Common myeloid progenitor, CD34-positive (primary cell): ENCODE measurements at regions not wholly inside any gene's neighbourhood (a gene's known extent, or its start where the extent isn't known, plus 50 kb on each side); places are given as distances from the start of the nearest gene placed in this dataset.

ENCODE experiments used
- CTCF ChIA-PET: fragments of 350-600 bp; sonication (Branson Sonifier 250); formaldehyde crosslinking; loops from one replicate; lab custom pipeline; 2021; ENCODE audit warnings: antibody characterized with exemption; lab: Charles Lee
- POLR2A ChIA-PET: fragments of 350-600 bp; sonication (Branson Sonifier 250); formaldehyde crosslinking; loops from one replicate; lab custom pipeline; 2021; ENCODE audit warnings: antibody characterized with exemption; lab: Charles Lee
- DNase-seq, 3 donors: peaks; one replicate each; pipeline versions ENCODE4 v3.0.0 to v3.0.0-alpha.2; 2013
- H3K27ac ChIP-seq, 2 experiments: 1 replicate in 1 of 2; 2 replicates in 1 of 2; pipeline ENCODE4 v1.7.0; 2013; ENCODE audit warnings: inconsistent platforms in 2 of 2, low read length in 2 of 2, mild to moderate bottlenecking in 2 of 2, low read depth in 1 of 2, moderate library complexity in 1 of 2; ENCODE audit not compliant: severe bottlenecking in 2 of 2, insufficient read depth in 1 of 2, poor library complexity in 1 of 2
- H3K27me3 ChIP-seq, 5 experiments: replicated peaks in 2 of 5; 1 replicate in 3 of 5; 2 replicates in 2 of 5; pipeline versions ENCODE4 v1.6.1 to v1.7.0; 2013; ENCODE audit warnings: low read length in 4 of 5, mild to moderate bottlenecking in 2 of 5, moderate library complexity in 2 of 5, inconsistent platforms in 1 of 5; ENCODE audit not compliant: insufficient read depth in 5 of 5, control insufficient read depth in 4 of 5
- H3K36me3 ChIP-seq, 4 experiments: 1 replicate in 2 of 4; 2 replicates in 2 of 4; pipeline versions ENCODE4 v1.6.1 to v1.7.0; 2013; ENCODE audit warnings: low read length in 3 of 4, control low read depth in 1 of 4, mild to moderate bottlenecking in 1 of 4; ENCODE audit not compliant: control insufficient read depth in 4 of 4, insufficient read depth in 4 of 4
- H3K4me1 ChIP-seq, 4 experiments: 1 replicate in 3 of 4; 2 replicates in 1 of 4; pipeline versions ENCODE4 v1.6.1 to v1.7.1; 2013; ENCODE audit warnings: low read length in 3 of 4, mild to moderate bottlenecking in 3 of 4, control low read depth in 1 of 4, inconsistent platforms in 1 of 4, moderate library complexity in 1 of 4; ENCODE audit not compliant: control insufficient read depth in 4 of 4, insufficient read depth in 4 of 4; ENCODE audit errors: control extremely low read depth in 1 of 4
- H3K4me3 ChIP-seq, 7 experiments: 1 replicate in 4 of 7; 2 replicates in 3 of 7; pipeline versions ENCODE4 v1.5.1 to v1.7.0; 2013; ENCODE audit warnings: mild to moderate bottlenecking in 7 of 7, low read length in 6 of 7, moderate library complexity in 6 of 7, inconsistent platforms in 2 of 7, low read depth in 2 of 7, control low read depth in 1 of 7; ENCODE audit not compliant: insufficient read depth in 4 of 7, control insufficient read depth in 1 of 7; ENCODE audit errors: extremely low read depth in 1 of 7
- H3K9me3 ChIP-seq, 5 experiments: 1 replicate in 4 of 5; 2 replicates in 1 of 5; pipeline versions ENCODE4 v1.6.1 to v1.7.1; 2013; ENCODE audit warnings: low read length in 4 of 5, mild to moderate bottlenecking in 2 of 5, inconsistent platforms in 1 of 5, low read depth in 1 of 5, moderate library complexity in 1 of 5; ENCODE audit not compliant: control insufficient read depth in 4 of 5, insufficient read depth in 2 of 5; ENCODE audit errors: control extremely low read depth in 1 of 5
- WGBS: methylation state at CpG from one replicate; pipeline ENCODE4 v1.1.5; 2013; ENCODE audit not compliant: insufficient coverage; 5-methylcytosine and 5-hydroxymethylcytosine counted together

DNA sequence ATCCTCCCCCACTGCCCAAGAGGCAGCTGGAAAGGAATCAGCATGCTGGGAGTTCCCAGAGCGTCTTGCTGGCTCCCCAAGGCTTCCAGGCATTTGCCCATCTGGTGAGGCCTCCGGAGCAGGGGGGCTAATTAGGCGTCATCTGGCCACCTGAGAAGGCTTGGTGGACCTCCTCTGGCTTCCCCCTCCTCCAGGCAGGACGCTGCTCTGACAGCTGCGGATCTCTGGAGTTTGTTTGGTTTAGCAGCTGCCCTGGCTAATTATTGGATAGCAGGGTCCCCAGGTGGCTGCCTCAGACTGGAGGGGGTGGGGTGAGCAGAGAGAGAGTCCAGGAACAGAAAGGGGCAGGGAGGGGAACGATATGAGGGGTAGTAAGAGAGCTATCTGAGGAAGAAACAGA, 425.2 kb upstream of the MEX3C start:
- POLR2A ChIA-PET = interaction anchor here (0.5 kb wide), 1 partner anchor 1918 kb away, joined by 3 read pairs; no protein-coding TSS in a partner anchor
- no peaks in the 10 kb centered on the region for H3K4me1 ChIP-seq
- CTCF ChIA-PET = interaction anchor here (1.5 kb wide), 1 partner anchor 16 kb away, joined by 3 read pairs; no protein-coding TSS in a partner anchor
- no peaks in the 10 kb centered on the region for H3K36me3 ChIP-seq
- H3K27ac ChIP-seq = no peak overlapping the region
- peaks cover 2 to 23% (median 6%) of the 10 kb centered on the region in 5 experiments for H3K27me3 ChIP-seq
- no peak overlapping the region for H3K4me3 ChIP-seq
- H3K9me3 ChIP-seq = no peaks in the 10 kb centered on the region
- DNase-seq = no peak
- 40% methylated on average over 3 of the region's 6 CpGs for WGBS

GRCh38 chr18:51623653-51624052, 426.2 kb upstream of the MEX3C start:
- no peak overlapping the region for H3K4me3 ChIP-seq
- no peaks in the 10 kb centered on the region for H3K9me3 ChIP-seq
- H3K36me3 ChIP-seq = no peaks in the 10 kb centered on the region
- H3K27ac ChIP-seq = no peak overlapping the region
- ChIA-PET CTCF (interaction anchor here (1.5 kb wide), 1 partner anchor 15 kb away, joined by 3 read pairs; no protein-coding TSS in a partner anchor), POLR2A (interaction anchor here (0.7 kb wide), 1 partner anchor 176 kb away, joined by 3 read pairs; no protein-coding TSS in a partner anchor)
- H3K27me3 ChIP-seq = peaks cover 2 to 23% (median 6%) of the 10 kb centered on the region in 5 experiments
- DNase-seq = no peak
- no CpG with 5 or more reads among the region's 1 CpG for WGBS
- no peaks in the 10 kb centered on the region for H3K4me1 ChIP-seq

DNA sequence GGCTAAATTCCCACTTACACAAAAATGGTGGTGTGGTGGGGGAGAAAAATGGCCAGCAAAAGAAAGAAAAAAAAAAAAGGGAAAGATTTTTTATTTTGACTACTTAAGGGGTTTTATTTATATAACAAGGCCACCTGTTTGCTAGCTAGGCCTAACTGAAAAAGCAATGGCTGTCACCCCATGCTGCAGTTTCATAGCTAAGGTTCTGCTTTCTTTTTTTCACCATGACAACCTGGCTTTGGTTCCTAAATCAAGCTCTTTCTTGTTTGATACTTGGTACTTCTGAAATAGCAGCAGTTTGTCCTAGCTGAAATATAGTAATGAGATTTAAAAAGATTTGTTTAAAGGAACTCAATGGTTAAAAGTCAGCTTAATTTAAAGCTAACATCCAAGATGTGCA, 433.2 kb upstream of the MEX3C start:
- Histone ChIP-seq H3K36me3 (no peaks in the 10 kb centered on the region), H3K27me3 (no peaks in the 10 kb centered on the region), H3K4me1 (no peaks in the 10 kb centered on the region), H3K27ac (no peak overlapping the region), H3K9me3 (peaks cover 0 to 14% (median 1%) of the 10 kb centered on the region in 5 experiments), H3K4me3 (no peak overlapping the region)
- ChIA-PET POLR2A (no interaction called here), CTCF (interaction anchor here (0.6 to 1.1 kb wide), 2 partner anchors 12 to 808 kb away, joined by 3 read pairs; no protein-coding TSS in a partner anchor)
- no peak for DNase-seq

DNA sequence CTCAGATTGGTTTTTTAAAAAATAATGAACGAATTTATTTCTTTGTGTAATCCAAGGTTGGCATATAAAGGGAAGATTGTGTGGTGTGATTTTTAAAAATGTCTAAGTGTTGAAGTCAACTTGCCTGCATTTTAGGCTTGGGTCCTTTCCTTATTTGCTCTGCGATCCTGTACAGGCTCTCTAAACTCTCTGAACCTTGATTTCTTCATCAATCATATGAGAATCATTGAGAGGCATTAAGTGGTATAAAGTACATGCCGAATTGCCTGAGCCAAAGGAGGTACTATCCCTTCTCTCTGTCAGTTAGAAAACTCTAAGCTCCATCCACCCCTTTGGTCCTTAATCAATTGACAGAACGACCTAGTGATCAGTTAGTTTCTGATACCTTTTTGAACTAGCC, 440.4 kb upstream of the MEX3C start:
- H3K9me3 ChIP-seq = peaks cover 0 to 14% (median 1%) of the 10 kb centered on the region in 5 experiments
- ChIA-PET POLR2A (no interaction called here), CTCF (interaction anchor here (1.2 kb wide), 1 partner anchor 15 kb away, joined by 3 read pairs; no protein-coding TSS in a partner anchor)
- no peaks in the 10 kb centered on the region for H3K27me3 ChIP-seq
- no peak for DNase-seq
- H3K4me3 ChIP-seq = no peak overlapping the region
- WGBS = 100% methylated on average over 1 of the region's 4 CpGs
- H3K4me1 ChIP-seq = no peaks in the 10 kb centered on the region
- H3K27ac ChIP-seq = no peak overlapping the region
- H3K36me3 ChIP-seq = no peaks in the 10 kb centered on the region

DNA sequence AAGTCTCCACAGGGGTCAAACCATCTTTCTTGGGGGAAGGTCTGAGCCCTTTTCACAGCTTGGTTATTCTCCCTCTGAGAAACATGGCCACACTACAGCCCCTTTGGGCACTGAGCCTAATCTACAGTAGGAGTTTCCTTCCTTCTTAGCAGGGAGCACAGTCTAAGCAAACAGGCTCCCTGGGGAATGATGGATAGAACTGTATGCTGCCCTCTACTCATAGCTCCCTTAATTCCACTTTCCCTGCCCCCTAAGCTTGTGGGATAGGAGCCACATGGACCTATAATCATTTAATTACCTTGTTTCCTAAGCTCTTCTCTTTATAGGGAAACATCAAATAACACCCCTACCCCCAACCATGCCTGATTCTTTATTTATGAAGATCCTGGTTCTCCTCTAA, 442.1 kb upstream of the MEX3C start:
- no peaks in the 10 kb centered on the region for H3K4me1 ChIP-seq
- H3K4me3 ChIP-seq = no peak overlapping the region
- no peak for DNase-seq
- CTCF ChIA-PET = no interaction called here
- no peaks in the 10 kb centered on the region for H3K27me3 ChIP-seq
- no peaks in the 10 kb centered on the region for H3K36me3 ChIP-seq
- H3K9me3 ChIP-seq = peaks cover 0 to 8% (median 0%) of the 10 kb centered on the region in 5 experiments
- no peak overlapping the region for H3K27ac ChIP-seq
- POLR2A ChIA-PET = no interaction called here

GRCh38 chr18:51643483-51643882, 446.0 kb upstream of the MEX3C start:
- no peak for DNase-seq
- Histone ChIP-seq H3K4me1 (no peaks in the 10 kb centered on the region), H3K36me3 (no peaks in the 10 kb centered on the region), H3K27ac (no peak overlapping the region), H3K27me3 (no peaks in the 10 kb centered on the region), H3K4me3 (no peak overlapping the region), H3K9me3 (no peaks in the 10 kb centered on the region)
- CTCF ChIA-PET = no interaction called here
- no CpG with 5 or more reads among the region's 2 CpGs for WGBS
- POLR2A ChIA-PET = no interaction called here

DNA sequence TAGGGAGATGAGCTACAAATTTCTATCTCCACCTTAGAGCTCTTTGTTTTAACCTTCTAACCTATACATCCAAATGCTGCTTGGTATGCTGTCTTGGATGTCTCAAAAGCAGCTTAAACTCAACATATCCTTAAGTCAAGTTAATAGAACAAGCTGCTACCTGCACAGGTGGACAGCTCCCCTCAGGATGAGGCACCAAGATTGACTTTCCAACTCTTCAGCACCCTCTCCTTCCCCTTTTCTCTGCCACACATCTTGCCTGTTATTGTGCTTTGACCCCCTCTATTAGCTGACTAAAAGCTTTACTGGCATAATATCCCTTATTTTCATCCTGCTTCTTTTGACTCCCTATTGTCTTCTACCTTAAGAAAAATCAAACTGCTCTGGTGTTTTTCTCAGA, 448.1 kb upstream of the MEX3C start:
- POLR2A ChIA-PET = no interaction called here

More for the DNA sequence above, 448.1 kb upstream of the MEX3C start:
- no peak for DNase-seq
- no peaks in the 10 kb centered on the region for H3K9me3 ChIP-seq
- CTCF ChIA-PET = no interaction called here
- H3K27me3 ChIP-seq = no peaks in the 10 kb centered on the region
- H3K36me3 ChIP-seq = no peaks in the 10 kb centered on the region
- no peak overlapping the region for H3K27ac ChIP-seq
- no peak overlapping the region for H3K4me3 ChIP-seq
- H3K4me1 ChIP-seq = no peaks in the 10 kb centered on the region
